COLO829 (cell line): ENCODE measurements at regions not wholly inside any gene's neighbourhood (a gene's known extent, or its start where the extent isn't known, plus 50 kb on each side); places are given as distances from the start of the nearest gene placed in this dataset.

Experiments used
- DNase-seq: peaks from one replicate; pipeline ENCODE4 v3.0.0; 2012; ENCODE audit warnings: low spot score

DNA sequence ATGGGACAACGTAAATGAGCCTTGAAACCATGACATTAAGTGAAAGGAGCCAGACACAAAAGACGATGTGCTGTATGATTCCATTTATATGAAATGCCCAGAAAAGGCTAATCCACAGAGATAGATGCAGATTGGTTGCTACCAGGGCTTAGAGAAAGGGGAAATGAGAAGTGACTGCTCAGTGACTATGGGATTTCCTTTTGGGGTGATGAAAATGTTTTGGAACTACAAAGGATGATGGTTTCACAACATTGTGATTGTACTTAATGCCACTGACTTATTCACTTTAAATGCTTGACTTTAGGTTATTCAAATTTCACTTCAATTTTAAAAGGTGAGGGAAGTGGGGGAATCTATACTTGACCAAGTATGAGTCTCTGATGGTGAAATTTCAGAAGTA is 414.3 kb downstream of the SETD4 start:
- no peak for DNase-seq

DNA sequence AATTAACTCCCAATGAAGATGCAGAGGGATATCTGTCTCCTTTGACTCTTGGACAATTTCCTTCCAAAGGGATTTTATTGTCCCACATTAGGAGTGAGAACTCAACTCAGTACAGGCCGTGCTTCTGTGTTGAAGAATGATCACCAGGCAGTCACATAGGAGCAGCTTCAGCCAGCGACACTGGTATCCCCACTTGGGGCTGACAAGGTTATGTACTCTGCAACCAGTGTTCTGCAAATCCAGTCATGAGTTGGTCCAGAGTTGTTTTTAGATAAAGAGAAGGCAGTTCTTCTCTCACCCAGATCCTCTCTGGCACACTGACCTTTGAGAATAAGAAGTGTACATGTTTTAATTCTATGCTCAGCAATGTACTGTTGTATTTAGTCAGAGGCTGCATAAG is 415.8 kb downstream of the SETD4 start:
- no peak for DNase-seq

DNA sequence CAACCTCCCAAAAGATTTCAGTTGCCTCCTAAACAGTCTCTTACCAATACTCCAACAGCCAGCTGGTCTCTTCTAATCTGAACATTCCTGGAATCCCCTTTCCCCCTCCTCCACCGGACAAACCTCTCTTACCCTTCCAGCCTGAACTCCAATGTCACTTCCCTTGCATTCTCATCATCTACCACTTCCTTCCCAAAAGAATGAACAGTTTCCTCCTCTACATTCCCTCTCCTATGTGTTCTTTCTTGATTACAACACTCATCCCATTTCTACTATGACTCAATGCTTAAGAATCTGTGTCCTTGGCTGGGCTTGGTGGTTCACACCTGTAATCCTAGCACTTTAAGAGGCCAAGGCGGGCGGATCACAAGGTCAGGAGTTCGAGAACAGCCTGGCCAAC is 417.1 kb downstream of the SETD4 start:
- no peak for DNase-seq

DNA sequence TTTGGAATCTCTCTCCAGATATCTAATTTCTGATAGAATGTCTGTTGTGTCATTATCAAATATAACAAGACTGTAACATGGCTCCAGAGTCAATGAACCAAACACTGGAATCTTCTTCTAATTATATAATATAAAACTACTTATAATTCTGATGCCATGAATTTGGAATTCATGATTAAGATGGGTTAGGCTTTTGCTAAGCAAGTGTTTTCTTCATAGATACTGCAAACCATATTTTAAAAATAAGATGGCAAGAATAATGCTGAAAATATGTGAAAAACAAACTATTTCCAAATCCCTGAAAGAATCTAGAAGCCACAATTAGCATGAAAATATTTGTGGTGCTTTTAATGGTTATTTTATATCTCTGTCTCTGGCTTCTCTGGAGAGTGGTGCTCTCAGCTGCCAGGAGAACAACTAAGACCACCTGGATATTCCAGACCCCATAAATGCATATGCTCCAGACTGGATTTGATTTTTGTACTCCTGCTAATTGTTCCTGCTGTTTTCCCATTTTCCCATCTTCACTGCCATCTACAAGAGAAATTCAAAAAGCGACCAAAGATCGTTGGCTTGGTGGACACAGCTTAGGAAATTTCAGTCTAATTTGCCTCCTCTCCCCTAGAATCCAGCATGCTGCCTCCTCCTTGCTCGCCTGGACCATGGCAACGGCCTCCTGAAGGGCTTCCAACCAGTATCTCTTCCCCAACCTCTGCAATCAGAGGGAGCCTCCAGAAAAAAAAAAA is 418.9 kb downstream of the SETD4 start:
- no peak for DNase-seq

DNA sequence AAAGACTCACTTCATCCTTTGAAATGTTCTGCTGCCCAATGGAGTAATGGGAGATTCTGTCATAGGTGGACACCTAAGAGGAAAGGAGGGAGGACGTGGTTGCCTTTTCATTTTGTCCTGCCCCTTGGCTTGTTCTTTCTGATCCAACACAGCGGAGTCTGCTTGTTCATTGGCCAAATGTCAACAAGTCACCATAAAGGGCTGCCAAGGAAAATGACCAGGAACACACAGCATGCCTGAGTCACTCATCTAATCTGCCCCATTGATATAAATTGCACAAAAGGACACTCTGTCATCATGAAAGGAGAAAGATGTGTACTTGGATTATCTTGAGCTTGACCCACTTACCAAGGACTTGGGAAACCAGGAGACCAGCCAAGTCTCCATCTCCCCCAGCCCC is 422.9 kb downstream of the SETD4 start:
- peak; percentile 29 for DNase-seq

DNA sequence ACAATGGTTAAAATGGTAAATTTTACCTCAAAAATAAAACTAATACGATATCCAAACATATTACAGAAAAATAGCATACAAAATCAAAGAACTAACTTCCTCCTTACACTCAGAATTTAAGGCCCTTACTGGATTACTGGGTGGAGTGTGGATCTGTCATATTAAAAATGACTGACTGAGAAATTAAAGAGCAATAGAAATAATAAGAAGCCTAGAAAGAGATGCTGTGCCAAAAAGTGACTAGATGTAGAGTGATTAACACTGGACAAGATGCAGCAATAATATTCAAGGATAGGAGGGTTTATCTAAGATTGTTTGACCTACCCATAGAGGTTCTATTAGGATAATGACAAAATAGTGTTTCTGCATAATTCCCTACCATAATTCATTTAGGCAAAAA is 424.3 kb downstream of the SETD4 start:
- DNase-seq: no peak

DNA sequence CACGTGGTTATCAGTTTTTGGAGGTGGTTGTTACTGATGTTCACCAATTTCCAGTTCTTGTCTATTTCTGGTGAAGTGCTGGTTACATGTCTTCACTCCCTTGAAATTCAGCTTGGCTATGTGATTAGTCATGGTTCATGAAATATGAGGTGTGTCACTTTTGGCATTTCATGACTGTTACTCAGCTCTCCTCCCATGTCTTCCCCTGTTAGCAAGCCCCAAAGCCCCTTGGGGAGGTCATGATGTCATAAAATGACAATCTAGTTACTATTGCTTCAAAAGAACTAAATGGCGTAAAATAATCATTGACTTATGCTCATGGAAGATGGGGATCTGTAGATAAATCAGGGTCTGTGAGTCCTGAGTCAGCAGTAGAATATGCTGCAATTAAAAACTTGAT is 425.1 kb downstream of the SETD4 start:
- no peak for DNase-seq

DNA sequence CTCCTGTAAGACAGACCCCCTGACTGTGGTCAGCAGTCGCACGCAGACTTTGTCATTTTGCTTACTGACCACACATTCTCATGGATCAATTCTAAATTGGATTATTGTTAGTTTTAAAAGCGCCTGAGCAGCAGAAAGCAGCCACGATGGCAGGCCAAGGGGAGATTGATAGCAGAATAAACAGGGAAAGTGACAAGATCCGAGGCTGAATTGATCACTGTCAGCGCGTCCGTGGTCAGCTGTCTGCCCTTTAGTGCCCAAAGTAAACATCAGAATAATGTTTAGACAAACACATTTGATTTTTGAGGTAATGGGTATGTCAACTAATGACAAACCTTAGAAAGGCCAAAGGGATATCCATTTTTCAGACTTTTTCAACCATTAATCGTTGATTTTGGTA is 426.8 kb downstream of the SETD4 start:
- no peak for DNase-seq

DNA sequence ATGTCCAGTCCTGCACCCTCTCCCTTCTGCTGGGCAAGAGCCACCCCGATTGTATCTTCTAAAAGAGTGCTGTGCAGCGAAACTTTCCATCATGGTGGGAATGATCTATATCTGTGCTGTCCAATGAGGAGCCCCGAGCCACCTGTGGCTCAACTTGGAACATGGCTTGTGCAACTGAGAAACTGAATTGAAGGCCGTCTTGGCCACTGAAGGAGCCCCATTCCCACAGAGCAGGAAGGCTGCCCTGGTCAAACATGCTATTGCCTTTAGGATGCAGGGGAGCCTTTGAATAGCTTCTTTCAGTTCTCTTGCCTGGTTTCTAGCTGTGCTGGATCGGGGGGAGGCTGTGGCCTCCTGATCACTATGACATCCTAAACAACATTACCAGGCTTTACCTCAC is 427.6 kb downstream of the SETD4 start:
- DNase-seq: no peak

DNA sequence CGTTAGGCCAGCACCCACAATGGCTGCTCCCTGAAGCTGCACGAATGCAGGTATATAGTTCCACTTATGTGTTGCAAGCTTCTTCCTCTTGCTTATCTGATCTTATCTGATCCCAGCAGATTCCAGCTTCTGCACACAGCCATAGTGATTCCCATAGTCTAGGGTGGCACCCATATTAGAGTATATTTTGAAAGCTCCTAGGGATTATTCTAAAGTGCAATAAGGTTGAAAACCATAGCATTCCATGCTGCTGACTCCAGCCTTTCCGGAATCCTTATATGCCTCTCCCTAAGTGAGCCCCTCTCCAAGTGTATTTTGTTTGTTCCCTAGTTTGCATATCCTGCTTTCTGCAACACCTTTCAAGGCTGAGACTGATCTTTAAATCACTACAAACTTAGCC is 432.0 kb downstream of the SETD4 start:
- no peak for DNase-seq

DNA sequence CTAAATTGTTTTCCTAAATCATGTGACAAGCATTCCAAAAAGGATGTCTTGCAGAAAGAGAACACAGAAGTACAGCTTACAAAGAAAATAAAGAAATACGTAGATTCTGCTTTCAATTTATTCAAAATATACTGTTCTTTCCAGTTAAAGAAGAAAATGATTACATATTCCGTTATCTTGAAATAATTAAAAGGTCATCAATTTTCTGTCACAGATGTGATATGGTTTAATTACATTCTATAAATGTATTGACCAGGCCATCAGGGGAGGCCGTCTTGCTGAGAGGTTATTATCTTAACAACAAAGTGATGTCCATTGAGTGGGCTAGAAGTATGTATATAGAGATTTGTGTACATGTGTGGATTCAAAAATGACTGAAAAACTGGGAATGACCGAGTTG is 432.9 kb downstream of the SETD4 start:
- DNase-seq: no peak

DNA sequence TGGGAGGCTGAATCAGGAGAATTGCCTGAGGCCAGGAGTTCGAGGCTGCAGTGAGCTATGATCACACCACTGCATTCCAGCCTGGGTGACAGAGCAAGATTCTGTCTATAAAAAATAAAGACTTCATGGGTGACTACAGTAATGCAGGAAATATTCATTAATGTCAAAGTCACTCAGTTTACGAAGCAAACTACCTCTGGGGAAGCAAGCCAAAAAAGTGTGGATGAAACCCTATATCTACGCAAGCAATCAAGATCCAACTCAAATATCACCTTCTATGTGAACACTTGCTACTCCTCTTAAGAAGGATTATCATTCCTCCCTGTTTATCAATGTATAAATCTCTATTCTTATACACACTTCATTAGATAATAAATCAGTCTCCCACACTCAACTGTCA is 434.8 kb downstream of the SETD4 start:
- no peak for DNase-seq

DNA sequence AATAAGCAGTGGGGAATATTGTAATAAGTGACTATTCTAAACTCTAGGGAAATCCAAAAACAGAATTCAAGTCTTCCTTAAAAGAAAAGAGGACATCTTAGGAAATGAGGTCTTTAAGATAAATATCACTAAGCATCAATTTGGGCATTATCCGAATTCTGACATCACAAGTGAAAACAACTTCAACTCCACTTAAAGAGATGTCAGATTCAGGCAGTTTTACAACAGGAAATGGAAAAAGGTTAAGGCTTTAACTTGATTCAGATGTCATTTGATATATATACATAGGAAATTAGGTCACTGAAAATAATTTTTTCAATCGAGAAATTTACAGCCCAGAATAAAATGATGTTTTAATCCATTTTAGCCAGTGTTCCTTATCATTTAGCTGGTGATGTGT is 435.4 kb downstream of the SETD4 start:
- no peak for DNase-seq

DNA sequence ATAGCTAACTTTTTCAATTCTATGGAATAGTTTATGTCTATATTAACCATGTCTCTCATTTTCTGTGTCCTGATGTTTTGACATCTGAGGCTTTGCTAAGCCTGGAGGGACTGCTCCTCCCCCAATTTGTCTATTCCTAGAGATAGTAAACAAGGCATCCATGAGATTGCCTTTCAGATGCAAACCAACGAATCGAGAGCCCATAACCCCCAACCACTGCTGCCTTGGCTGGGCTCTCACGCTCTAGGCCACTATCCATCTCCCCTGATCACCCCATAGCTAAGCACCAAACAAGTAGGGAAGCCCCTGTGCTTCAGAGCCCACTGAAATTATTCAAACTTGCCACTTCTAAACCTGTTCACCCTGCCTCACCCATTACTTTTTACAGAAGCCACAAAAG is 437.7 kb downstream of the SETD4 start:
- no peak for DNase-seq

DNA sequence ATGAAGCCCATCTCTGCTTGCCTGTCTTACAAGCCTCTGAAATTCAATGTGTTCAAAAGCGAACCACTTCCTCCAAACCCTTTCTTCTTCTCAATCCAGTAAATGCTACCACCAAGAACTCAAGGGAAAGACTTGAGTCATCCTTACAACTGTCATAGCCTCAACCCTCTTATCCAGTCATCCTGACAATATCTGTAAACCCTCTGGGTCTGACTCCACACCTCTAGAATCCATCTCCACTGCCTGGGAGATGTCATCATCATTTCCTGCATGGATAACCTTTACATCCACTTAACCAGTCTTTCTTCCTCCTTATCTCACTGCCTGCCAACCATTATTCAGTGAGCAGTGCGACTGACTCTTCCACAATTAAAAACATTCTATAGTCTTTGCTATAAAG is 441.1 kb downstream of the SETD4 start:
- no peak for DNase-seq

DNA sequence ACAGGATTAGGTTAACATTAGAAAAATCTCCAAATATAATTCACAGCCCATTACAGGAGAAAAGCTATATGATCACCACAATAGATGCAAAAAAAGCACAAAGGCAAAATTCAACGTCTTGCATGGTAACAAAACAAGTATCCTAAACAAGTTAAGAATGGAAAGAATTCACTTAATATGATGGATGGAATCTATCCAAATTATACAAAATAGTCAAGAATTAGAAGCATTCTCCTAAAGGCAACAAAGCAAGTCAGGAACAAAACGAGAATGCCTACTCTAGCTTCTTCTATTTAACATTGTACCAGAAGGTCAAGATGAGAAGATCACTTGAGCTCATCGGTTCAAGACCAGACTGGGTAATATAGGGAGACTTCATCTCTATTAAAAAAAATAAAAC is 442.8 kb downstream of the SETD4 start:
- no peak for DNase-seq

DNA sequence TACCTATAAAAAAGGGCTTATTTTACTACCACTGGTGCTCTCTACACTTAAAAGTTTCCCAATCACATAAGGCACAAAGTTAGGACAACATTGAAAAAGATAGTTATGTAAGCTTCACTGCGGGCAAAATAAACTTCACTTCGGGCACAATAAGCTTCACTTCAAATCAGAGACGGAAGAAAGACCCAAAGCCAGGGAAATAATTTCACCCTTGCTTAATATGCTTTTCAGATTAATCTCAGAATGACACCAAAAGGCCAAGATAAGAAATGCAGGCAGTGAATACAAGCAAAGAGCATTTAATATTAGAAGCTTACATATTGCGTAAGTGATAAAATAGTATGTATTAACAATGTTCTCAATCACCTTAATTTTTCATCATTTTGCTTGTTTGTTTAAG is 444.2 kb downstream of the SETD4 start:
- peak; percentile 56 for DNase-seq

DNA sequence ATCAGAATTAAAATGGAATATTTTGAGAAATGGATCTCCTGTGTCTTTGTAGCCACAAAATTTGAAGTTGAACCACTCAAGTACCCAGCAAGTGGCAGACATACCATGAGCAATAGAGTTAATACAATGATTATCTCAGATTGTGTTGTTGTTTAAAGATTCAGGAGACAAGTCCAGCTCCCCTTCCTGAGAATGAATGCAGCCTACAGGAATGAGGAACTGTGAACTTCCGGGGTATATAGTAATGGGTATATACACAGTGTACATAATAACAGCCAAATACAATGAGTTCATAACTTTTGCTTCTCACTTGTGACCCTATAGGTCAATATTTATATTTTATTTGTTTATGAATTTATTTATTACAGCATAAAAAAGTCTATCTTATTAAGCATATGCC is 445.0 kb downstream of the SETD4 start:
- no peak for DNase-seq

DNA sequence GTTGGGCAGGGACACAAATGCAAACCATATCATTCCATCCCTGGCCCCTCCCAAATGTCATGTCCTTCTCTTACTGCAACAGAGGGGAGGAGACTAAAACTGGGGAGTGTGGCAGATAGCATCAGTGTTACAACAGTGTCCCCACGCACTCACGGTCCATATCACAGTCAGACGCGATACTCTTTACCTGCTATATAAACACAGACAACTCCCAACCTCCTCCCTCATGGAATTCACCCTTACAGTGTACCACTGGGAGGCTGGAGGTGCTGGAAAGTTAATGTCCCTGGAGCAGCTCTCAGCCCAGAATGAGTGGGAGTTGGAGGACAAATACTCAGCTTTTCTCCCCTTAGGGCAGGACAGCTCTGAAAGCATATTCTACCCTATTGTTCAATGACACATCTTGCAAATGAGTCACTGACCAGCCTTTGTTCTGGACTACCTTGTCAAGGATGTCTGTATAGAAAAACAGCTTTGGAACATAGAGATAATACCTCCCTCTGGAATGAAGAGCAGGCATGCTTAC is 445.9 kb downstream of the SETD4 start:
- DNase-seq: peak; percentile 50

DNA sequence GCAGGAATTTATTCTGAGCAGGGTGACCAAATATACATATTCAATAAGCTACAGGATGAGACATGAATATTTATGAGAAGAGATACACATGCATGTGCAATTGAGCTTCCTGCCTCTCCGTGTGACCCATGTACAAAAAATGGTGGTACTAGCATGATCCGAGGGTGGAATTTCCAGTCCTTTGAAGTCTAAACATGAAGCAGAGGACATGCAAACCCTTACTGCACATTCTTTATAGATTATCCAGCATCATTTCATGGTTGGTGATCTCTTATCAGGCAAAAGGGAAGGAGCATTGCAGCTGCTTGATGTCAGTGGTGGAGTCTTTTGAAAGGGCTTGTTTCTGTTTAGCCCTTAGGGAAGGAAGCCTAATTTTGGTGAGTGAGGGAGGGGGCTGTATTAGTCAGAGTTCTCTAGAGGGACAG is 448.6 kb downstream of the SETD4 start:
- peak; percentile 64 for DNase-seq

DNA sequence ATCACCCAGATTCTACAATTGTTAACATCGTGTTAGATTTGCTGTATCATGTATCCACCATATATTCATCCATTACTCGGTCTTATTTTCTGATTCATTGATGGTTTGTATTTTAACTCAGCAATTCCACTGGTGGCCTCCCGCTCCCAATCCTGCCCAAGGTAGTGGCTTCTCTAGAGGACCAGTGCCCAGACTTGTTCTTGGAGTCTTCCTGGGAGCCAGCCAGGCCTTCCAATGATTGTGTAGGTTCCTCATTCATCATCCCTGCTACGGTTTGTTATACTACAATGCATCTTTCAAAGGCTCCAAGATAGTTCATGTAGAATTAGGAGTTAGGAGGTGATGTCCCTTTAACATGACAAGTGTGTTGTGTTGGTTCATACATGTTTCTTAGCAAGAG is 451.1 kb downstream of the SETD4 start:
- DNase-seq: no peak

DNA sequence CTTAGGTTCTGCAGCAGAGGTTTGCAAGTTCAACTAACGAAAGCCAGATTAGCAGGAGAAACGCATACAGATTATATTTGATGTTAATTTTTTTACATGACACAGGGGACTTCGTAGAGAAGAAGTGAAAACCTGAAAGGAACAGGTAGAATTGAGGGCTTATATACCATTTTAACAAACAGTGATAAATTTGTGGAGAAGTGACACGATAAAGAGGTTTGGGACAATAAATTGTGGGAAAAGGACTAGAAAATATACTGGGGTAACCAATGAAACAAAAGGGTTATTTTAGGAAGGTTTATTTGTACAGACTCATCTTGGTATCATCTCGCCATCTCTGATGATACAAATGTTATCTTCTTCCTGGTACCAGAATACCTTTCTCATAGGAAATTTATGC is 452.9 kb downstream of the SETD4 start:
- no peak for DNase-seq

DNA sequence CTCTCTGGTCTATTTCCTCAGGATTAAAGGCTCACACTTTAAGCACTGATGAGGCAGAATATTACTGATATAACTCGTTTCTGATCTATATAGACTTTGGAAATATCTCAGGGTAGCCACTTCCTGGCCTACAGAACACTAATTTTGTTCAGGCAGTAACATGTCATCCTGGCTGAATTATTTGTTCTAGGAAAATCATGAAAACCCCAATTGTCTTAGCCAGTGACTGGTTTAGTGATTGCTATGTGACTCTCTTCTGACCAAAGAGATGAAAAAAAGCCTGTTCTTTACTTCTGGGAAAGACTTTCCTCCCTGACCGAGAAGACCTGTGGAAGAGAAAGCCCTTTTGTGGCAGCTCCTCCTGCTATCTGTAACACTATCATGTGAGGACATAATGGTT is 453.7 kb downstream of the SETD4 start:
- peak; percentile 86 for DNase-seq

DNA sequence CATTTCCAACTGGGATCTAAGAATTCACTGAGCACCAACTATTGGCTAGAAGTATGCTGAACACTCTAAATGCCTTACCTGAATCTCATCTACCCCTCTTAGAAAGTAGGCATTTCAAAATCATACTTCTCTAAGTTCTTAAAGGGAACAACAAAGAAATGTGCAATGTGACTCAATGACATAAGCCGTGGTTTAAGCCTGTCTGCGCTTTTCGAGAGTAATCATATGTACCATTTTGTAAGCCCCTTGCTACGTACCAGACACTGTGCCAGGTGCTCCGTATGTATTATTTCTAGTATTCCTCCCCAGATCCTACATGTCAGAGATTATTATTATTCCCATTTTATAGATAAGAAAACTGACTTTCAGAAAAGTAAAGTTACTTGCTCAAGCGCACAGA is 454.2 kb downstream of the SETD4 start:
- DNase-seq: no peak
